ENCODE measurements at regions not wholly inside any gene's neighbourhood (a gene's known extent, or its start where the extent isn't known, plus 50 kb on each side); places are given as distances from the start of the nearest gene placed in this dataset.

GRCh38 chr2:51149725-51150124, 117.8 kb upstream of the NRXN1 start:
- H3K27me3 ChIP-seq = no peaks in the 10 kb centered on the region
- WGBS, 2 donors = 82 to 91% methylated on average over 2 of the region's 2 CpGs
- no peak for ATAC-seq (ENCODE audit: low FRiP score in 2 of 2)
- peaks cover 0 to 9% (median 0%) of the 10 kb centered on the region in 4 donors for H3K9me3 ChIP-seq
- H3K4me3 ChIP-seq = no peak overlapping the region
- no peak for TF ChIP-seq EP300 (IDR thresholded peaks at IDR 0.05)
- TF ChIP-seq POLR2AphosphoS5 (IDR thresholded peaks at IDR 0.05) = no peak
- TF ChIP-seq CTCF (IDR thresholded peaks at IDR 0.05) = no peak
- TF ChIP-seq POLR2A (IDR thresholded peaks at IDR 0.05) = no peak
- H3K4me1 ChIP-seq = no peaks in the 10 kb centered on the region
- no peak overlapping the region for H3K27ac ChIP-seq
- no peaks in the 10 kb centered on the region for H3K36me3 ChIP-seq
- no peak for DNase-seq

- no peak overlapping the region for H3K4me3 ChIP-seq
- no peaks in the 10 kb centered on the region for H3K27me3 ChIP-seq
- no peak overlapping the region for H3K27ac ChIP-seq
- TF ChIP-seq POLR2AphosphoS5 (IDR thresholded peaks at IDR 0.05) (no peak), EP300 (IDR thresholded peaks at IDR 0.05) (no peak), POLR2A (IDR thresholded peaks at IDR 0.05) (no peak), CTCF (IDR thresholded peaks at IDR 0.05) (no peak)
- WGBS, 2 donors = 65 to 71% methylated on average over 6 of the region's 6 CpGs
- DNase-seq (no peak), ATAC-seq (ENCODE audit: low FRiP score in 2 of 2) (no peak)
- no peaks in the 10 kb centered on the region for H3K4me1 ChIP-seq
- no peaks in the 10 kb centered on the region for H3K36me3 ChIP-seq
- H3K9me3 ChIP-seq = no peaks in the 10 kb centered on the region
Measured at GRCh38 chr2:51145761-51146160, 113.8 kb upstream of the NRXN1 start.

- Histone ChIP-seq H3K27ac (no peak overlapping the region), H3K9me3 (no peaks in the 10 kb centered on the region), H3K36me3 (no peaks in the 10 kb centered on the region), H3K27me3 (no peaks in the 10 kb centered on the region), H3K4me1 (no peaks in the 10 kb centered on the region), H3K4me3 (no peak overlapping the region)
- no peak for ATAC-seq (ENCODE audit: low FRiP score in 2 of 2)
- TF ChIP-seq POLR2A (IDR thresholded peaks at IDR 0.05) = no peak
- TF ChIP-seq EP300 (IDR thresholded peaks at IDR 0.05) = no peak
- TF ChIP-seq CTCF (IDR thresholded peaks at IDR 0.05) = no peak
- no peak for TF ChIP-seq POLR2AphosphoS5 (IDR thresholded peaks at IDR 0.05)
- 82 to 96% methylated on average over 3 of the region's 3 CpGs for WGBS, 2 donors
- DNase-seq = no peak
Measured at GRCh38 chr2:51120754-51121280, 88.9 kb upstream of the NRXN1 start.

- Histone ChIP-seq H3K4me3 (no peak overlapping the region), H3K27ac (no peak overlapping the region), H3K27me3 (no peaks in the 10 kb centered on the region), H3K9me3 (no peaks in the 10 kb centered on the region), H3K4me1 (no peaks in the 10 kb centered on the region), H3K36me3 (no peaks in the 10 kb centered on the region)
- TF ChIP-seq EP300 (IDR thresholded peaks at IDR 0.05) (no peak), CTCF (IDR thresholded peaks at IDR 0.05) (no peak), POLR2AphosphoS5 (IDR thresholded peaks at IDR 0.05) (no peak), POLR2A (IDR thresholded peaks at IDR 0.05) (no peak)
- 90 to 95% methylated on average over 3 of the region's 3 CpGs for WGBS, 2 donors
- ATAC-seq (ENCODE audit: low FRiP score in 2 of 2) (no peak), DNase-seq (no peak)
Measured at GRCh38 chr2:51111532-51111931, 79.6 kb upstream of the NRXN1 start.

- Histone ChIP-seq H3K4me1 (no peaks in the 10 kb centered on the region), H3K36me3 (no peaks in the 10 kb centered on the region), H3K9me3 (no peaks in the 10 kb centered on the region), H3K27me3 (no peaks in the 10 kb centered on the region), H3K27ac (no peak overlapping the region), H3K4me3 (no peak overlapping the region)
- ATAC-seq (ENCODE audit: low FRiP score in 2 of 2) (no peak), DNase-seq (no peak)
- TF ChIP-seq EP300 (IDR thresholded peaks at IDR 0.05) (no peak), CTCF (IDR thresholded peaks at IDR 0.05) (no peak), POLR2AphosphoS5 (IDR thresholded peaks at IDR 0.05) (no peak), POLR2A (IDR thresholded peaks at IDR 0.05) (no peak)
- WGBS, 2 donors = 89 to 98% methylated on average over 1 of the region's 1 CpG
Measured at GRCh38 chr2:51108794-51109193, 76.9 kb upstream of the NRXN1 start.
